ENCODE measurements at regions not wholly inside any gene's neighbourhood (a gene's known extent, or its start where the extent isn't known, plus 50 kb on each side); places are given as distances from the start of the nearest gene placed in this dataset.
A peak's percentile ranks its signal among the peaks of the same experiment; 100 is the strongest.

DNA sequence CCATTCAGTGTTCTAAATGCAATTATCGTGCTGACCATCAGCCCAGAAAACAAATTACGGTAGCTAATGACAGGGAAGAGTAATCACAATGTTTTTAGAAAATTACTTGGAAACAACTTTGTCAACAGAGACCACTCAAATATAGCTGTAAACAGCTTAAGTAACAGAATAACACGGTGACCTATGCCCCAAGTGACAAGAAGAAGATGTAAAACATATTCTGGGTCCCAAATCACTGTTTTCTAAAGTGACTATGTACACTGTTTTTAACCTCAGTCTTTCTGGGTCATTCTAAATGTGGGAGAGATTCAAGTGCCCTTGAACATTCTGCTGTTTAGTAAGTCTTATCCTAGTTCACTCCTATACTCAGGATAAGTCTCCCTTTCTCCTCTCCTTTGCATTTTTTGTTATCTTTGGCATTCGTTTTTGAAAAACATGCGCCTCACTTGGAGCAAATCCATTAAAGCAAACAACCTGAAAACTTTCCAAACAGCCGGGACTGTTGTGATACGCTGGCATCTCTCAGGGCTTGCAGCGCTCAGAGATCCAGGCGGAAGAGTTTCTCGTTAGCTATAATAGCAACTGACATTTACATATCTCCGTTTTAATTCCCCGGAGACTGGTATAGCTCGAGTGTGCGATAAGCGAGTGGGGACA lies 114.5 kb upstream of the SOX4 start:
- no peak overlapping the region for H3K27ac ChIP-seq

DNA sequence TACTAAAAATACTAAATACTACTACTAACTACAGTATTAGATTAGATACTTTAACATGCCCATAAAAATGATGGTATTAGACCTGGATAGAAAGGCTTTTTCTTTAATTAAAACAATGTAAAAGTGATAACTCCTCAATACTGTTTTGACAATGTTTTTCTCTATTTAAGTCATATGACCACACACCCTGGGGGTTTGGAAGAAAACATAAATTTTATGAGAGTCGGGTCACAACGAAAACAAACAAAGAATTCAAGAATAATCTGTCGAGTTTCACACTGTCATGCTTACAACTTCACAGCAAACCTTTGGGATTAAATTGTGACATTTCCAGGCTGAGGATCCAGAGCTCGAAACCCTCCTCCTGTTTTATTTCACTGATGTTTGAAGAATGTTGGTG lies 107.4 kb upstream of the SOX4 start:
- H3K4me1 ChIP-seq (ENCODE audit: insufficient read depth), result no peaks in the 10 kb centered on the region
- no peak overlapping the region for H3K27ac ChIP-seq
- H3K27me3 ChIP-seq (replicated peaks; ENCODE audit: insufficient read depth), result no peaks in the 10 kb centered on the region
- H3K9me2 ChIP-seq (ENCODE audit: insufficient read depth), result no peaks in the 10 kb centered on the region
- WGBS, 2 experiments (ENCODE audit: low coverage in 1 of 2, low lambda C conversion rate in 2 of 2, missing lambda C conversion rate in 2 of 2), result 6% methylated on average over 4 of the region's 4 CpGs
- no peak overlapping the region for H3K4me3 ChIP-seq
- no peaks in the 10 kb centered on the region for H3F3A ChIP-seq (ENCODE audit: insufficient read depth)
- no peaks in the 10 kb centered on the region for H3K36me3 ChIP-seq (ENCODE audit: low read depth)
- in situ Hi-C loops (cut with MboI), result no loop called here
- H3K9ac ChIP-seq, result no peak overlapping the region
- DNase-seq, result no peak
- no peak overlapping the region for H3K4me2 ChIP-seq (ENCODE audit: unreplicated experiment)
- TF ChIP-seq EZH2 (IDR thresholded peaks at IDR 0.05; ENCODE audit: insufficient read depth, poor library complexity, severe bottlenecking) (no peak), EZH2phosphoT487 (IDR thresholded peaks at IDR 0.05; ENCODE audit: insufficient read depth, low read depth) (no peak)
- no peak overlapping the region for H2AFZ ChIP-seq
- H4K20me1 ChIP-seq (ENCODE audit: insufficient read depth), result no peaks in the 10 kb centered on the region
- no peaks in the 10 kb centered on the region for H3K79me2 ChIP-seq (ENCODE audit: insufficient read depth)
- no peaks in the 10 kb centered on the region for H3K9me3 ChIP-seq (ENCODE audit: low read depth)

More for the DNA sequence above, 114.5 kb upstream of the SOX4 start:
- Histone ChIP-seq H3F3A (ENCODE audit: insufficient read depth) (no peaks in the 10 kb centered on the region), H3K9me3 (ENCODE audit: low read depth) (no peaks in the 10 kb centered on the region), H3K79me2 (ENCODE audit: insufficient read depth) (no peaks in the 10 kb centered on the region), H3K36me3 (ENCODE audit: low read depth) (no peaks in the 10 kb centered on the region), H3K4me1 (ENCODE audit: insufficient read depth) (0 out of 2 replicates have a peak, but pooled peaks cover 6% of the 10 kb centered on the region), H2AFZ (peak overlapping the region; percentile 62), H4K20me1 (ENCODE audit: insufficient read depth) (no peaks in the 10 kb centered on the region), H3K9ac (peak overlapping the region; percentile 13; the same call in 1 of the 2 replicates), H3K4me3 (peak overlapping the region; percentile 52), H3K4me2 (ENCODE audit: unreplicated experiment) (peak overlapping the region; percentile 76), H3K27me3 (replicated peaks; ENCODE audit: insufficient read depth) (no peaks in the 10 kb centered on the region; the same call in 1 of the 2 replicates), H3K9me2 (ENCODE audit: insufficient read depth) (no peaks in the 10 kb centered on the region)
- TF ChIP-seq EZH2 (IDR thresholded peaks at IDR 0.05; ENCODE audit: insufficient read depth, poor library complexity, severe bottlenecking), result no peak
- TF ChIP-seq EZH2phosphoT487 (IDR thresholded peaks at IDR 0.05; ENCODE audit: insufficient read depth, low read depth), result no peak
- DNase-seq, result peak; percentile 29
- 21 to 23% methylated on average over 15 of the region's 15 CpGs for WGBS, 2 experiments (ENCODE audit: low coverage in 1 of 2, low lambda C conversion rate in 2 of 2, missing lambda C conversion rate in 2 of 2)
- in situ Hi-C loops (cut with MboI), result no loop called here

DNA sequence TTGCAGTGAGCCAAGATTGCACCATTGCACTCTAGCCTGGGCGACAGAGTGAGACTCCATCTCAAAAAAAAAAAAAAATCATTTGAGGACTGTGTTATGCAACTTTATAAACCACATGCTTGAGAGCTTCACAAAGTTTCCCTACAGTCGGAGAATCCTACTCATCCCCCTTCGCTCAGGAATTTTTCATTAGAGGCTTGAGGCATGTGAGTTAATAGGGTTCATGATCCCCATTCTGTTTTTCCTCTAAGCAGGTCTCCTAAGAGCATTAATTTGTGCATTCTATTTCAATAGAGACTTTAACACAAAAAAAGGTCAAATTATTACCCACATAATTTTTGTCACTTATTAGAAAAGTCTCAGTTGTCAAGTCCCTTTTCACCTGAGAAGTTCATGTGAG lies 103.7 kb upstream of the SOX4 start:
- Histone ChIP-seq H2AFZ (no peak overlapping the region), H3K9ac (no peak overlapping the region), H3F3A (ENCODE audit: insufficient read depth) (no peaks in the 10 kb centered on the region), H3K4me2 (ENCODE audit: unreplicated experiment) (no peak overlapping the region), H3K27ac (no peak overlapping the region), H3K9me3 (ENCODE audit: low read depth) (no peaks in the 10 kb centered on the region), H3K4me1 (ENCODE audit: insufficient read depth) (no peaks in the 10 kb centered on the region), H4K20me1 (ENCODE audit: insufficient read depth) (no peaks in the 10 kb centered on the region), H3K4me3 (no peak overlapping the region), H3K36me3 (ENCODE audit: low read depth) (no peaks in the 10 kb centered on the region), H3K79me2 (ENCODE audit: insufficient read depth) (no peaks in the 10 kb centered on the region), H3K9me2 (ENCODE audit: insufficient read depth) (no peaks in the 10 kb centered on the region), H3K27me3 (replicated peaks; ENCODE audit: insufficient read depth) (no peaks in the 10 kb centered on the region)
- DNase-seq, result no peak
- WGBS, 2 experiments (ENCODE audit: low coverage in 1 of 2, low lambda C conversion rate in 2 of 2, missing lambda C conversion rate in 2 of 2), result 50 to 53% methylated on average over 3 of the region's 3 CpGs
- TF ChIP-seq EZH2 (IDR thresholded peaks at IDR 0.05; ENCODE audit: insufficient read depth, poor library complexity, severe bottlenecking), result no peak
- TF ChIP-seq EZH2phosphoT487 (IDR thresholded peaks at IDR 0.05; ENCODE audit: insufficient read depth, low read depth), result no peak
- in situ Hi-C loops (cut with MboI), result no loop called here

DNA sequence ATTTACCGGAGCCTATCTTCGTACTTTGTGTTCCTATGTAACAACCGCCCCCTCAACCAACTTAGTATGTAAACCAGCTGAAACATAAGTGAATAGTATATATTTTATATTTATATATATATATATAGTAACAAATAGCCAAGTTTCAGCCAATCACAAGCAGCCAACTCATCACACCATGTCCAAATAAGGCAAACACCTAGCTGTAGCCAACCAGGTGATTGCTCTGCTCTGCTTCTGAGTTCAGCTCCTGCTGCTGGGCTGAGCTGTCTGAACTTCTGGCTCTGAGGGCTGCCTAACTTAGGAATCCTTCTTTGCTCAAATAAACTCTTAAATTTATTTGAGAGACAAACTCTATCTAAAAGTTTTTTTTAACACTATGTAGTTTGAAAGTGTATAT lies 101.6 kb upstream of the SOX4 start:
- WGBS, 2 experiments (ENCODE audit: low coverage in 1 of 2, low lambda C conversion rate in 2 of 2, missing lambda C conversion rate in 2 of 2), result 86 to 89% methylated on average over 3 of the region's 3 CpGs
- Histone ChIP-seq H3K9me2 (ENCODE audit: insufficient read depth) (no peaks in the 10 kb centered on the region), H3K36me3 (ENCODE audit: low read depth) (no peaks in the 10 kb centered on the region), H3K4me1 (ENCODE audit: insufficient read depth) (no peaks in the 10 kb centered on the region), H3K79me2 (ENCODE audit: insufficient read depth) (no peaks in the 10 kb centered on the region), H3F3A (ENCODE audit: insufficient read depth) (no peaks in the 10 kb centered on the region), H3K9me3 (ENCODE audit: low read depth) (no peaks in the 10 kb centered on the region), H3K9ac (no peak overlapping the region), H3K27me3 (replicated peaks; ENCODE audit: insufficient read depth) (no peaks in the 10 kb centered on the region), H3K4me3 (no peak overlapping the region), H3K4me2 (ENCODE audit: unreplicated experiment) (no peak overlapping the region), H3K27ac (no peak overlapping the region), H2AFZ (no peak overlapping the region), H4K20me1 (ENCODE audit: insufficient read depth) (no peaks in the 10 kb centered on the region)
- in situ Hi-C loops (cut with MboI), result no loop called here
- TF ChIP-seq EZH2 (IDR thresholded peaks at IDR 0.05; ENCODE audit: insufficient read depth, poor library complexity, severe bottlenecking) (no peak), EZH2phosphoT487 (IDR thresholded peaks at IDR 0.05; ENCODE audit: insufficient read depth, low read depth) (no peak)
- no peak for DNase-seq

All from GM23248 (cell line).